ENCODE measurements at regions not wholly inside any gene's neighbourhood (a gene's known extent, or its start where the extent isn't known, plus 50 kb on each side); places are given as distances from the start of the nearest gene placed in this dataset.

GRCh38 chr3:73812054-73812453, 187.3 kb upstream of the PDZRN3 start:
- H3K9me3 Mint-ChIP-seq, result peaks cover 15 to 27% (median 19%) of the 10 kb centered on the region in 7 donors
- no CpG with 5 or more reads among the region's 3 CpGs for WGBS (ENCODE audit: insufficient coverage)
- no peaks in the 10 kb centered on the region for H4K20me1 ChIP-seq (ENCODE audit: insufficient read depth, low read length)
- H3K36me3 Mint-ChIP-seq, result no peaks in the 10 kb centered on the region
- no peak overlapping the region for H3K27ac ChIP-seq (ENCODE audit: low read depth in 1 of 2, low read length in 2 of 2)
- no peaks in the 10 kb centered on the region for H3K79me2 ChIP-seq (ENCODE audit: insufficient read depth, low read length)
- no peak overlapping the region for H3K4me3 Mint-ChIP-seq
- H3K4me2 ChIP-seq (replicated peaks; ENCODE audit: extremely low read depth, low read length, poor library complexity, severe bottlenecking), result no peak overlapping the region
- no peak overlapping the region for H3K9ac ChIP-seq (ENCODE audit: insufficient read depth, low read length, poor library complexity, severe bottlenecking)
- peaks cover 7 to 11% of the 10 kb centered on the region in 2 donors for H3K9me3 ChIP-seq (replicated peaks in 1 of 2; ENCODE audit: control insufficient read depth in 1 of 2, insufficient read depth in 1 of 2, low read length in 2 of 2)
- no peak overlapping the region for H2AFZ ChIP-seq (ENCODE audit: insufficient read depth, low read depth, low read length, poor library complexity, severe bottlenecking)
- intact Hi-C loops (cut with micrococcal nuclease), result no loop called here
- H3K27ac Mint-ChIP-seq, result no peak overlapping the region
- peaks cover 0 to 7% of the 10 kb centered on the region in 2 donors for H3K4me1 ChIP-seq (ENCODE audit: control insufficient read depth in 1 of 2, insufficient read depth in 2 of 2, low read length in 2 of 2)
- DNase-seq, result no peak
- H3K27me3 Mint-ChIP-seq (ENCODE audit: low read depth in 3 of 3), result peaks cover 0 to 1% (median 0%) of the 10 kb centered on the region in 3 donors
- no peak overlapping the region for H3K4me3 ChIP-seq (replicated peaks in 1 of 3; ENCODE audit: low read depth in 2 of 3, low read length in 3 of 3)
- H3K27me3 ChIP-seq (ENCODE audit: control insufficient read depth in 2 of 2, insufficient read depth in 2 of 2, low read length in 2 of 2), result no peaks in the 10 kb centered on the region
- no peak for TF ChIP-seq CTCF (IDR thresholded peaks at IDR 0.05)
- no peaks in the 10 kb centered on the region for H3K36me3 ChIP-seq (replicated peaks in 1 of 2; ENCODE audit: control insufficient read depth in 1 of 2, insufficient read depth in 2 of 2, low read length in 2 of 2)
- H3K4me1 Mint-ChIP-seq, result peaks cover 4% of the 10 kb centered on the region

DNA sequence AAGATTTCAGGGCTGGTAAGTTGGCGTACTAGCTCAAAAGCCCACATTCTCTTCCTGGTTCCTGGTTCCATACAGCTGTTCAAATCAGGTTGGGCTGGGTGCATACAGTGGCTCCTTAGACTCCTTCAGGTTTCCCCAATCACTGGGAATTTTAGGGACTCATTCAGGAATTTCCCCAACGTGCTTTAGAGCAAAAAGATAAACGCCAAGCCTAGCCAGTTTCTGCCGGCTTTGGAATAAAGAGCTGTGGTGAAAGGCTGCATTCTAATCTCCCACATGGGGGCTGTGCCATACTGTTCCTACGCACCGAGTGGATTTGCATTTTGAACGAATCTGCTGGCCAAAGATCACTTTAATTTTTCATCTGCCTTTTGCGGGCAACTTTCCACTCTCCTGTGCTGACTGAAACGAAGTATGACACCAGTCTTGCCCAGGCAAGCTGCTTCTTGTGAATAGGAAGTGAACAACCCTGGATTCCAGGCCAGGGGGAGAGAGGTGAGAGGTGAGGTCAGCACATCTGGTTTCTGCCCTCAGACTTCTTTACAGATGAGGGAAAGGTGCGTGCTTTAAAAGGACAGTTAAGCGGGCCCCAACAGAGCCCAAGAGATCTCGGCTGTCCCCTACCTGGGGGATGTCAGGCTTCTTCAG, 184.2 kb upstream of the PDZRN3 start:
- no peaks in the 10 kb centered on the region for H4K20me1 ChIP-seq (ENCODE audit: insufficient read depth, low read length)
- H3K4me3 ChIP-seq (replicated peaks in 1 of 3; ENCODE audit: low read depth in 2 of 3, low read length in 3 of 3), result no peak overlapping the region
- Mint-ChIP-seq H3K27me3 (ENCODE audit: low read depth in 3 of 3) (no peaks in the 10 kb centered on the region), H3K4me1 (peaks cover 4% of the 10 kb centered on the region), H3K27ac (no peak overlapping the region), H3K4me3 (no peak overlapping the region), H3K9me3 (peaks cover 10 to 29% (median 14%) of the 10 kb centered on the region in 7 donors), H3K36me3 (no peaks in the 10 kb centered on the region)
- H3K4me2 ChIP-seq (replicated peaks; ENCODE audit: extremely low read depth, low read length, poor library complexity, severe bottlenecking), result no peak overlapping the region
- no peak overlapping the region for H3K27ac ChIP-seq (ENCODE audit: low read depth in 1 of 2, low read length in 2 of 2)
- no peaks in the 10 kb centered on the region for H3K36me3 ChIP-seq (replicated peaks in 1 of 2; ENCODE audit: control insufficient read depth in 1 of 2, insufficient read depth in 2 of 2, low read length in 2 of 2)
- no peak for TF ChIP-seq CTCF (IDR thresholded peaks at IDR 0.05)
- no peak for DNase-seq
- WGBS (ENCODE audit: insufficient coverage), result 98% methylated on average over 7 of the region's 12 CpGs
- H3K79me2 ChIP-seq (ENCODE audit: insufficient read depth, low read length), result no peaks in the 10 kb centered on the region
- H3K9ac ChIP-seq (ENCODE audit: insufficient read depth, low read length, poor library complexity, severe bottlenecking), result no peak overlapping the region
- H2AFZ ChIP-seq (ENCODE audit: insufficient read depth, low read depth, low read length, poor library complexity, severe bottlenecking), result no peak overlapping the region
- peaks cover 0 to 7% of the 10 kb centered on the region in 2 donors for H3K4me1 ChIP-seq (ENCODE audit: control insufficient read depth in 1 of 2, insufficient read depth in 2 of 2, low read length in 2 of 2)
- intact Hi-C loops (cut with micrococcal nuclease), result no loop called here
- peaks cover 7 to 8% of the 10 kb centered on the region in 2 donors for H3K9me3 ChIP-seq (replicated peaks in 1 of 2; ENCODE audit: control insufficient read depth in 1 of 2, insufficient read depth in 1 of 2, low read length in 2 of 2)
- no peaks in the 10 kb centered on the region for H3K27me3 ChIP-seq (ENCODE audit: control insufficient read depth in 2 of 2, insufficient read depth in 2 of 2, low read length in 2 of 2)

All from CD14-positive monocyte (primary cell).